A673 (cell line): ENCODE measurements at regions not wholly inside any gene's neighbourhood (a gene's known extent, or its start where the extent isn't known, plus 50 kb on each side); places are given as distances from the start of the nearest gene placed in this dataset.

ENCODE experiments used
- BruUV-seq: library from RNA; stranded (reverse); fragments of 400-500 nt; replicated peaks from 2 replicates; lab custom pipeline; 2021; lab: Mats Ljungman, UMichigan
- CTCF ChIA-PET: fragments of 300-600 bp; sonication (Branson Sonifier 250); formaldehyde crosslinking; loops from one replicate; lab custom pipeline; 2022; ENCODE audit warnings: antibody characterized with exemption; lab: Charles Lee
- POLR2A ChIA-PET: fragments of 300-600 bp; sonication (Branson Sonifier 250); formaldehyde crosslinking; loops from one replicate; lab custom pipeline; 2022; ENCODE audit warnings: antibody characterized with exemption; ENCODE audit not compliant: low non-redundant PET; lab: Charles Lee
- DNase-seq: peaks from one replicate; pipeline ENCODE4 v3.0.0-alpha.2; 2015; ENCODE audit warnings: low spot score
- H3K27ac ChIP-seq: fragments of 200-600 bp; sonication (generic); 2 replicates; pipeline ENCODE4 v1.5.1; 2016; ENCODE audit warnings: mixed run types, low read depth, mild to moderate bottlenecking, mixed read lengths, antibody characterized with exemption, low read length; ENCODE audit not compliant: poor library complexity, severe bottlenecking
- H3K27me3 ChIP-seq: fragments of 200-600 bp; sonication (generic); replicated peaks from 2 replicates; pipeline ENCODE4 v1.6.1; 2017; ENCODE audit warnings: mixed run types, low read depth, mild to moderate bottlenecking, mixed read lengths, antibody characterized with exemption, low read length; ENCODE audit not compliant: insufficient read depth, poor library complexity
- H3K36me3 ChIP-seq: fragments of 200-600 bp; sonication (generic); 2 replicates; pipeline ENCODE4 v1.6.1; 2016; ENCODE audit warnings: mixed run types, mild to moderate bottlenecking, mixed read lengths, antibody characterized with exemption, low read length; ENCODE audit not compliant: insufficient read depth, poor library complexity, severe bottlenecking
- H3K4me1 ChIP-seq: fragments of 200-600 bp; sonication (generic); 2 replicates; pipeline ENCODE4 v1.6.1; 2017; ENCODE audit warnings: mixed run types, mild to moderate bottlenecking, mixed read lengths, antibody characterized with exemption, low read length; ENCODE audit not compliant: insufficient read depth, poor library complexity, severe bottlenecking
- H3K4me3 ChIP-seq: fragments of 200-600 bp; sonication (generic); 2 replicates; pipeline ENCODE4 v1.5.1; 2016; ENCODE audit warnings: low read depth, mixed run types, mild to moderate bottlenecking, mixed read lengths, low read length; ENCODE audit not compliant: poor library complexity, severe bottlenecking
- H3K9me3 ChIP-seq: fragments of 200-600 bp; sonication (generic); 2 replicates; pipeline ENCODE4 v1.6.1; 2016; ENCODE audit warnings: mixed run types, low read depth, mild to moderate bottlenecking, mixed read lengths, antibody characterized with exemption, low read length; ENCODE audit not compliant: poor library complexity, severe bottlenecking
- CTCF ChIP-seq: fragments of 300-800, 200-600 bp; sonication (generic); conservative IDR thresholded peaks from 2 replicates; pipeline ENCODE4 v1.5.1; 2017; ENCODE audit warnings: low read depth, mild to moderate bottlenecking, antibody characterized with exemption, low read length, moderate library complexity, mixed read lengths
- EZH2 ChIP-seq: fragments of 200-600 bp; sonication (generic); IDR thresholded peaks from 2 replicates; pipeline ENCODE4 v1.6.1; 2017; ENCODE audit warnings: borderline replicate concordance, low read depth, mild to moderate bottlenecking, mixed read lengths, antibody characterized with exemption, low read length; ENCODE audit not compliant: poor library complexity, severe bottlenecking
- intact Hi-C: fragments of 100-400 bp; cut with micrococcal nuclease; formaldehyde crosslinking; loops from one replicate; pipeline ENCODE4 v1.10.0; 2022; ENCODE audit not compliant: unreplicated experiment

GRCh38 chr2:18703555-18703954 lies 114.2 kb upstream of the NT5C1B start:
- H3K27me3 ChIP-seq = no peaks in the 10 kb centered on the region
- no peak for DNase-seq
- no peaks in the 10 kb centered on the region for H3K36me3 ChIP-seq
- ChIA-PET CTCF (no interaction called here), POLR2A (no interaction called here)
- no peak for TF ChIP-seq EZH2
- TF ChIP-seq CTCF = no peak
- no peak overlapping the region for H3K27ac ChIP-seq
- no peaks in the 10 kb centered on the region for H3K4me1 ChIP-seq
- no peaks in the 10 kb centered on the region for H3K9me3 ChIP-seq
- BruUV-seq = no TSS peak
- intact Hi-C loops = no loop called here
- no peak overlapping the region for H3K4me3 ChIP-seq

- BruUV-seq = no TSS peak
- no peaks in the 10 kb centered on the region for H3K36me3 ChIP-seq
- TF ChIP-seq EZH2 (no peak), CTCF (no peak)
- no peak for DNase-seq
- no peak overlapping the region for H3K27ac ChIP-seq
- no peaks in the 10 kb centered on the region for H3K9me3 ChIP-seq
- H3K4me3 ChIP-seq = no peak overlapping the region
- CTCF ChIA-PET = no interaction called here
- intact Hi-C loops = no loop called here
- POLR2A ChIA-PET = interaction anchor here (0.5 kb wide), 1 partner anchor 680 kb away, joined by 3 read pairs; no protein-coding TSS in a partner anchor
- no peaks in the 10 kb centered on the region for H3K27me3 ChIP-seq
- H3K4me1 ChIP-seq = no peaks in the 10 kb centered on the region
These were observed 112.6 kb upstream of the NT5C1B start for GRCh38 chr2:18701981-18702380.

- Histone ChIP-seq H3K27ac (no peak overlapping the region), H3K4me1 (no peaks in the 10 kb centered on the region), H3K4me3 (no peak overlapping the region), H3K27me3 (no peaks in the 10 kb centered on the region), H3K9me3 (no peaks in the 10 kb centered on the region), H3K36me3 (no peaks in the 10 kb centered on the region)
- no peak for TF ChIP-seq CTCF
- no peak for TF ChIP-seq EZH2
- DNase-seq = no peak
- ChIA-PET CTCF (no interaction called here), POLR2A (interaction anchor here (0.5 kb wide), 1 partner anchor 681 kb away, joined by 3 read pairs; no protein-coding TSS in a partner anchor)
- BruUV-seq = no TSS peak
- intact Hi-C loops = no loop called here
These were observed 112.2 kb upstream of the NT5C1B start for GRCh38 chr2:18701546-18701945.
